ENCODE measurements at regions not wholly inside any gene's neighbourhood (a gene's known extent, or its start where the extent isn't known, plus 50 kb on each side); places are given as distances from the start of the nearest gene placed in this dataset.

DNA sequence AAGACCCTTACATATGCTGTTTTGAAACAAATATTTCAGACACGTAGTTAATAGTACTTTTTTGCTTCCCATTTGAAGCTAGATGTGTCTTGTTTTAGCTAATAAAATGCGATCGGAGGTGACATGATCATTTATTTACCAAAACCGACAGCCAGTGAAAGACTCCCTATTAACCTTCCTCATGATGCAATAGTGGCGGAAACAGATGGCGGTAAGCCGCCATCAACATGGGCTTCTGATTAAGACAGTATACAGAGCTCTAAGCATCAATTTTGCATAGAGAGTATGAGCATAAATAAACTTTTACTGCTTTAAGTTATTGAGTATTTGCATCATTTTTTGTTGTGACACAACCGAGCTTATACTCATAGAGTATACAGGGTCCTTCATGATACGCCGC is 1282.4 kb upstream of the ADGRB3 start:
- TF ChIP-seq, protein P1, sequence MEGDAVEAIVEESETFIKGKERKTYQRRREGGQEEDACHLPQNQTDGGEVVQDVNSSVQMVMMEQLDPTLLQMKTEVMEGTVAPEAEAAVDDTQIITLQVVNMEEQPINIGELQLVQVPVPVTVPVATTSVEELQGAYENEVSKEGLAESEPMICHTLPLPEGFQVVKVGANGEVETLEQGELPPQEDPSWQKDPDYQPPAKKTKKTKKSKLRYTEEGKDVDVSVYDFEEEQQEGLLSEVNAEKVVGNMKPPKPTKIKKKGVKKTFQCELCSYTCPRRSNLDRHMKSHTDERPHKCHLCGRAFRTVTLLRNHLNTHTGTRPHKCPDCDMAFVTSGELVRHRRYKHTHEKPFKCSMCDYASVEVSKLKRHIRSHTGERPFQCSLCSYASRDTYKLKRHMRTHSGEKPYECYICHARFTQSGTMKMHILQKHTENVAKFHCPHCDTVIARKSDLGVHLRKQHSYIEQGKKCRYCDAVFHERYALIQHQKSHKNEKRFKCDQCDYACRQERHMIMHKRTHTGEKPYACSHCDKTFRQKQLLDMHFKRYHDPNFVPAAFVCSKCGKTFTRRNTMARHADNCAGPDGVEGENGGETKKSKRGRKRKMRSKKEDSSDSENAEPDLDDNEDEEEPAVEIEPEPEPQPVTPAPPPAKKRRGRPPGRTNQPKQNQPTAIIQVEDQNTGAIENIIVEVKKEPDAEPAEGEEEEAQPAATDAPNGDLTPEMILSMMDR (IDR thresholded peaks at IDR 0.05; ENCODE audit: low read depth, low read length) = no peak
- Histone ChIP-seq H3K27ac (no peak overlapping the region), H3K4me3 (ENCODE audit: low read depth, low read length) (no peak overlapping the region), H3K27me3 (ENCODE audit: insufficient read depth, low read depth, severe bottlenecking) (no peaks in the 10 kb centered on the region), H3K36me3 (no peaks in the 10 kb centered on the region), H3K9me3 (ENCODE audit: severe bottlenecking) (no peaks in the 10 kb centered on the region)
- DNase-seq = no peak

DNA sequence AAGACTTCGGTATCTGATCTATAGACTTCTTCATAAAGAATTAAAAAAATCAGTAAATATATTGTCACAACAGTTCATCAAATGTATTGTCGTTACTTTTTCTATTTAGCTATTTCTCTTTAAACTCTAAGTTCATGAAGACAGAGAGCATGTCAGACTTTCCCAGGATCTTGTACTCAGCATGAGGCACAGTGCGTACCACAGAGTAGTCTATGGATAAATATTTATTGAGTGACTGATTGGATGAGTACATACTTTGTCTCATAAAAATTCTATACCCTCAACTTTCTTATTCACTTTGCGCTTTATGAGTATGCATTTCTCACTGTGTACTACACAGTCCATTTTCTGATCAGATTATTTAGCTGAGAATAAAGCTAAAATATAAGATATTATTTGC is 1284.4 kb upstream of the ADGRB3 start:
- no peak for DNase-seq
- Histone ChIP-seq H3K4me3 (ENCODE audit: low read depth, low read length) (no peak overlapping the region), H3K36me3 (no peaks in the 10 kb centered on the region), H3K27me3 (ENCODE audit: insufficient read depth, low read depth, severe bottlenecking) (no peaks in the 10 kb centered on the region), H3K9me3 (ENCODE audit: severe bottlenecking) (no peaks in the 10 kb centered on the region), H3K27ac (no peak overlapping the region)
- TF ChIP-seq, protein P1 (IDR thresholded peaks at IDR 0.05; ENCODE audit: low read depth, low read length) = no peak

DNA sequence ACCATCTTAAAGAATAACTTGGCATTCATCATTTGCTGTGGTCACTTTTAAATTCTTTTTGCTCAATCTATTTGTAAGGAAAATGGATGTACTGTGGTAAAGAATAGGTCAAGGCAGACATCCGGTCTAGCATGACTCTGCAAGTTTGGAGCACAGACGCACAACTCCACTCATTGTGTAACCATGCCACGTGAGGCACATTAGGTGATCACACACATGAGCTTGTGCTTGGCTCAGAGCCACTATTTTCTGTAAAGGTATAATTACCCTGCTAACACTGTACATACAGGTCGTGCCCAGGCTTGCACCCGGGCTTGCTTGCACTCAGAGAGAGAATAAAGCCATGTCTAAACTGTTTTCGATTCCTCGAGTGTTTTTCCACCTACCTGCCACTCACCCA is 1289.1 kb upstream of the ADGRB3 start:
- Histone ChIP-seq H3K27ac (no peak overlapping the region), H3K27me3 (ENCODE audit: insufficient read depth, low read depth, severe bottlenecking) (no peaks in the 10 kb centered on the region), H3K36me3 (no peaks in the 10 kb centered on the region), H3K4me3 (ENCODE audit: low read depth, low read length) (no peak overlapping the region), H3K9me3 (ENCODE audit: severe bottlenecking) (no peaks in the 10 kb centered on the region)
- TF ChIP-seq, protein P1 (IDR thresholded peaks at IDR 0.05; ENCODE audit: low read depth, low read length) = no peak
- no peak for DNase-seq

DNA sequence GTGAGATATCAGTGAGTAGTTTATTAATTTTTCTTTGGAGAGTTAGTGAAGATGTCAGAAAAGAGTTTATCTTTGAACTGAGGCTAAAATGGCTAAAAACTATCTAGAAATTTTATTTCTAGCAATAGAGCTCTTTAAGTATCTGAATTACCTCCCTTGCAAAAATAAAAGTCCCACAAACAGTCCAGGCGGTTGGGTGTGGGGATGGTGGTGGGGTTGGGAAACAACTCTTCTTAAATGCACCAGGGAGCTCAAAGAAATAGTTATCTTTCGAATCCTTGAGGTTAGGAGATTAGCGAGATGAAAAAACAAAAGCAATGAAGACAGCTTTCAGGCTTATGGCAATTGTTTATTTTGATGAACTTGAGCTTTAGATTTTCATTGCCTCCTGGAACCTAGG is 1299.1 kb upstream of the ADGRB3 start:
- H3K27ac ChIP-seq = no peak overlapping the region
- H3K36me3 ChIP-seq = no peaks in the 10 kb centered on the region
- TF ChIP-seq, protein P1 (IDR thresholded peaks at IDR 0.05; ENCODE audit: low read depth, low read length) = no peak
- H3K9me3 ChIP-seq (ENCODE audit: severe bottlenecking) = no peaks in the 10 kb centered on the region
- no peaks in the 10 kb centered on the region for H3K27me3 ChIP-seq (ENCODE audit: insufficient read depth, low read depth, severe bottlenecking)
- H3K4me3 ChIP-seq (ENCODE audit: low read depth, low read length) = no peak overlapping the region
- DNase-seq = no peak

DNA sequence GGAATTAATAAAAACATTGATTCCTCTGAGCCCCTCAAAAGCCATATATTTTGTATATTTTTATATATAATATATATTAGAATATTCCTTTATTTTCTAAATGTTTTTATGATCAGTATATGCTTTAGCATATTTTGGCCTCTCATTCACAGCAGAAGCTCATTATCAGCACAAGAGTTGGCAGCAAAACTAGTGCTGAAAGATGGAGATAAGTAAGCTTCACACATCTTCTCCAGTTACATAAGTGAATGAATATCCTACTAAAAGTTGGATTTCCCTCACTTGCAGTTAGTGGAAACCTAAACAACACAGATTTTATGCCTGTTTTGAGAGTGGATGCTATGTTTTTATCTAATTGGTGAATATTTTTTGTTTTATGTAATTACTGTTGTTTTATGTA is 1303.8 kb upstream of the ADGRB3 start:
- no peak for DNase-seq
- Histone ChIP-seq H3K4me3 (ENCODE audit: low read depth, low read length) (no peak overlapping the region), H3K36me3 (no peaks in the 10 kb centered on the region), H3K9me3 (ENCODE audit: severe bottlenecking) (no peaks in the 10 kb centered on the region), H3K27ac (no peak overlapping the region), H3K27me3 (ENCODE audit: insufficient read depth, low read depth, severe bottlenecking) (no peaks in the 10 kb centered on the region)
- TF ChIP-seq, protein P1 (IDR thresholded peaks at IDR 0.05; ENCODE audit: low read depth, low read length) = no peak

DNA sequence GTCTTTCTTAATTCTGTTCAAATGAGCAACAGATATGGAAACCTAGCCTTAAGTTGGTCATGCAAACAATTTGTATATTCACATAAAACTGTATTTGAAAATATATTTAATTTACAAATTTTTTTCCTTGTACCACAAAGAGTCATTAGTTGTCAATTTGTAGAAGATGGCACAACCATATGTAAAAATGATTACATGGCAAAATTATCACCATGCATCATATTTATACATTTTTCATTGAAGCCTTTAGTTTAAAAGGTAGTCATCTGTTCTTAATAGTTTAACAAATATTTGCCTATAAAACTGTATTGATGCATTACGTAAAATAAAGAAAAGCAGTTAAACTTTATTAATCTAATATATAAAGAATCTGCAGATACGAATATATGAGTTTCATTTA is 1306.8 kb upstream of the ADGRB3 start:
- H3K4me3 ChIP-seq (ENCODE audit: low read depth, low read length) = no peak overlapping the region
- no peak overlapping the region for H3K27ac ChIP-seq
- no peaks in the 10 kb centered on the region for H3K27me3 ChIP-seq (ENCODE audit: insufficient read depth, low read depth, severe bottlenecking)
- no peak for DNase-seq
- TF ChIP-seq, protein P1 (IDR thresholded peaks at IDR 0.05; ENCODE audit: low read depth, low read length) = no peak
- no peaks in the 10 kb centered on the region for H3K36me3 ChIP-seq
- H3K9me3 ChIP-seq (ENCODE audit: severe bottlenecking) = no peaks in the 10 kb centered on the region
